ENCODE measurements at regions not wholly inside any gene's neighbourhood (a gene's known extent, or its start where the extent isn't known, plus 50 kb on each side); places are given as distances from the start of the nearest gene placed in this dataset.

DNA sequence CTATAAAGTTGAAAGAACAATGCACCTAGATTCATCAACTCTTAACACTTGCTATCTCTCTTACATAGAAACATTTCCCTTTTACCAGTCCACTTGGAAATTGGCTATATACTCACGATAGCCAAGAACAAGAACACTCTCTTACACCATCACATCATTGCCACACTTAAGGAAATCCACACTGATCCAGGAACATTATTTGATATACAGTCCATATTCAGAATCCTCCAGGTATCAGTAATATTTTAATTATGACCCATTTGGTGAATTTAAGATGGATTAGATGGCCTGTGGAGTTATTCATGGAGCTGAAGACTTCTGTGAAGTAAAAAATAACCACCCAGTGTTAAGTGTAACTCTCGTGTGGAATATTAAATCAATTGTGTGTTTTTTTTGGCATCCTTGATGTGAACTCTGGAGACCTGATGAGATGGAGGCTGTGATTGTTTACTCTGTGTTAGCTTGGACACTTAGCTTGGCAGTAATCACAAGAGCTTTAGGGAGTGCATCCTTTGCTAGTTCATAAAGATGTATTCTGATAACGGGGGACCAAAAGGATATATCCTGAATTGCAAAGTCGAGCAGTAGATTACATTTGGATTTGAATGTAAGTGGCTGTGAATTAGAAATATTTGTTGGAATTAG is 52.0 kb upstream of the ABL1 start:
- DNase-seq: no peak

DNA sequence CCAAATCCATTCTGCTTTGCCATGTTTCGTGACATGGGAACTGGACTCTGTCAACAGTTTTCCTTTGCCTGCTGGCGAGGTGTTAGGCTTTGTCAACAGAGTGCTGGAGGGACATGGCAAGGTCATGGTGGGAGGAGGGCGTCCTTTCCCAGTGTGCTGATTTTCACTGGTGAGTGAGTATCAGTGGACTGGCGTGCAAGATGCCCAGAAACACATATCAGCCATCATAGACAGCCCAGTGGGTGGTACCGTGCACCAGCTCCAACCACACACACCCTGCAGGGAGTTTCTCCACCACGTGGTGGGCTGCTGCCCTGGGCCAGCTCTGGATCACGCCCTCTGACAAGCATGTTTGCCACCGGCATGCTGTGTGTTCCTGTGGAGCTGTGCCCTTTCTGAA is 50.0 kb upstream of the ABL1 start:
- no peak for DNase-seq
